Prostate gland (tissue), 2 donors: ENCODE measurements at regions not wholly inside any gene's neighbourhood (a gene's known extent, or its start where the extent isn't known, plus 50 kb on each side); places are given as distances from the start of the nearest gene placed in this dataset.

Experiments used
- DNase-seq: peaks from one replicate; pipeline ENCODE4 v3.0.0-alpha.2; 2019; ENCODE audit warnings: low spot score
- H3K27ac ChIP-seq, 2 donors: fragments of 200-600 bp; sonication (generic); 2 replicates each; pipeline ENCODE4 v1.5.1; 2017 to 2019
- H3K27me3 ChIP-seq: fragments of 200-600 bp; sonication (generic); replicated peaks from 2 replicates; pipeline ENCODE4 v1.5.1; 2019; ENCODE audit not compliant: insufficient read depth
- H3K36me3 ChIP-seq, 2 donors: fragments of 200-600 bp; sonication (generic); 1 replicate in 1 of 2; 2 replicates in 1 of 2; pipeline versions ENCODE4 v1.5.1 to v1.8.1; 2017 to 2019
- H3K4me1 ChIP-seq: fragments of 200-600 bp; sonication (generic); replicated peaks from 2 replicates; pipeline ENCODE4 v1.5.1; 2019
- H3K4me3 ChIP-seq, 2 donors: fragments of 200-600 bp; sonication (generic); 2 replicates each; pipeline ENCODE4 v1.5.1; 2017 to 2019
- H3K9me3 ChIP-seq: fragments of 200-600 bp; sonication (generic); 2 replicates; pipeline ENCODE4 v1.5.1; 2017
- POLR2A ChIP-seq: fragments of 450-650 bp; IDR thresholded peaks from one replicate; pipeline ENCODE4 v1.6.1; 2016; ENCODE audit warnings: antibody characterized with exemption, mild to moderate bottlenecking
- POLR2AphosphoS5 ChIP-seq: sonication (generic); formaldehyde crosslinking; IDR thresholded peaks from one replicate; pipeline ENCODE4 v1.6.1; 2017; ENCODE audit warnings: antibody characterized with exemption
- WGBS: methylation state at CpG from one replicate; pipeline ENCODE4 v1.1.5; 2018; 5-methylcytosine and 5-hydroxymethylcytosine counted together
- intact Hi-C: fragments of 100-400 bp; cut with DNase I; formaldehyde crosslinking; loops from one replicate; pipeline ENCODE4 v1.14.2; 2022
- TF ChIP-seq, protein P1 (sequence below), 4 experiments: fragments of 200-600 bp in 2 of 4; fragments of 450-650 bp in 2 of 4; sonication (generic) in 2 of 4; IDR thresholded peaks; 1 replicate in 3 of 4; 2 replicates in 1 of 4; pipeline ENCODE4 v1.5.1; 2016 to 2019; ENCODE audit warnings: antibody characterized with exemption in 4 of 4, mild to moderate bottlenecking in 2 of 4, moderate library complexity in 2 of 4

DNA sequence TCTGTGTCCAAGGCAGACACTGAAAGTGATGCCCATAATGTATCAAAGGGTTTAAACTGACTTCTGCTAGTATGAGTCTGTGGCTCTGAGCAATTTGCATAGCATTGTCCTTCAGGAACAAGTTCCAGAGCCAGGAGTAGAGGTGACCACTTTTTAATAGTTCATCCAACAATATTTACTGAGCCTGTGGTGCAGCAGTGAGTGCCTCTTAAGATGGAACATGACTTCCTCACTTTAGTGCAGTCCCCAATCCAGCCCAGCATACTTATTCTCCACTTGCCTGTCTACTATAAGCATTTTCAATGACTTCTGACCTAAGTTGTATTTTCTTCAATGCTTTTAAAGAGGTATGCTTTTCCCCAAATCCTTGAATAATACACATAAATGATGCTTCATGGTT lies 611.3 kb downstream of the MED13L start:
- intact Hi-C loops, result no loop called here
- DNase-seq, result no peak
- Histone ChIP-seq H3K4me1 (no peaks in the 10 kb centered on the region), H3K9me3 (no peaks in the 10 kb centered on the region), H3K27ac (no peak overlapping the region), H3K4me3 (no peak overlapping the region), H3K27me3 (no peaks in the 10 kb centered on the region), H3K36me3 (no peaks in the 10 kb centered on the region)
- TF ChIP-seq POLR2A, result no peak
- TF ChIP-seq, protein P1, sequence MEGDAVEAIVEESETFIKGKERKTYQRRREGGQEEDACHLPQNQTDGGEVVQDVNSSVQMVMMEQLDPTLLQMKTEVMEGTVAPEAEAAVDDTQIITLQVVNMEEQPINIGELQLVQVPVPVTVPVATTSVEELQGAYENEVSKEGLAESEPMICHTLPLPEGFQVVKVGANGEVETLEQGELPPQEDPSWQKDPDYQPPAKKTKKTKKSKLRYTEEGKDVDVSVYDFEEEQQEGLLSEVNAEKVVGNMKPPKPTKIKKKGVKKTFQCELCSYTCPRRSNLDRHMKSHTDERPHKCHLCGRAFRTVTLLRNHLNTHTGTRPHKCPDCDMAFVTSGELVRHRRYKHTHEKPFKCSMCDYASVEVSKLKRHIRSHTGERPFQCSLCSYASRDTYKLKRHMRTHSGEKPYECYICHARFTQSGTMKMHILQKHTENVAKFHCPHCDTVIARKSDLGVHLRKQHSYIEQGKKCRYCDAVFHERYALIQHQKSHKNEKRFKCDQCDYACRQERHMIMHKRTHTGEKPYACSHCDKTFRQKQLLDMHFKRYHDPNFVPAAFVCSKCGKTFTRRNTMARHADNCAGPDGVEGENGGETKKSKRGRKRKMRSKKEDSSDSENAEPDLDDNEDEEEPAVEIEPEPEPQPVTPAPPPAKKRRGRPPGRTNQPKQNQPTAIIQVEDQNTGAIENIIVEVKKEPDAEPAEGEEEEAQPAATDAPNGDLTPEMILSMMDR (IDR thresholded peaks at IDR 0.05), result no peak
- TF ChIP-seq POLR2AphosphoS5, result no peak

DNA sequence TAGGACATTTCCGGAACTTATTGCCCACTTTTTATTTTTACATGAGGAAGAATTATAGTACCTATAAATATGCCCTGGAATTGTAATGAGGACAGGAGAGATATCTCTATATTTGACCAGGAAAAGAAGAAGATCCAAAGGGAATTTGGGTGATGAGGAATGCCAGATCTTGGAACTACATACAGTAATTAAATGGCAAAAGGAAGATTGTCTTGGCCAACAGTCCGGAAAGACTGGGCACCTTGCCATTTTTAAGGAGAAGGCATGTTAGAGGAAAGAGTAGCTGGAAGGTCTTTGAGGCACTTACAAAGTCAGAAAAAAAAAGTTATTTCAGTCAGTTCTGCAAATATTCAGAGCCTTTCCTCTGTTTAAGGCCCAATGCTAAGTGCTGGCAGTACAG lies 616.4 kb downstream of the MED13L start:
- peak; percentile 16 for DNase-seq
- H3K4me1 ChIP-seq, result no peaks in the 10 kb centered on the region
- intact Hi-C loops, result no loop called here
- H3K27ac ChIP-seq, result no peak overlapping the region
- no peaks in the 10 kb centered on the region for H3K27me3 ChIP-seq
- H3K4me3 ChIP-seq, result no peak overlapping the region
- 22% methylated on average over 2 of the region's 2 CpGs for WGBS
- H3K9me3 ChIP-seq, result no peaks in the 10 kb centered on the region
- TF ChIP-seq POLR2A (no peak), POLR2AphosphoS5 (no peak)
- TF ChIP-seq, protein P1 (IDR thresholded peaks at IDR 0.05), result no peak
- H3K36me3 ChIP-seq, result no peaks in the 10 kb centered on the region

DNA sequence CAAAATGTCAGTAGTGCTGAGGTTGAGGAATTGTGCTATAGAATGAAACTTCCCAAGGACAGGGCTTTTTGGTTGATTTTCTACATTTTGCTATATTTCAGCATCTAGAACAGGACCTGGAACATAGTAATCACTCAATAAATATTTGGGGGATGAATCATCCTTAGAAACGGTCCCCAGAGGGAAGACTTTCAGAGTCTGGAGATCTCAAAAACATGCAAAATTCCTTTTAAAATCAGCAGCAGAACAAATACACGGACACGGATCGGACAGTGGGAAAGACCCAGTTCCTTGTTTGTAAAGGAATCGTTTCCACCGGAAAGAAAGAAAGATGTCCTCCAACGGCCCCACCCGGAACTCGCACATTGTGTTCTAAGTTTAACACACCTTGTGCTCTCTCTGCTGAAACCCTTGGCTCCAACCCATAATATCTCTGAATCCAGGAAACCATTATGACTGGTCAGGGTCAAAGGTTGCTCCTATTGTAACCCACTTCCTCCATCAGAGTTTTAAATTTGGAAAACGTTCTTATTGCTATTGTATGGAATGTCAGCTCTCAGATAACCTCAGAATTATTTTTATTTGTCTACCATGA lies 617.2 kb downstream of the MED13L start:
- Histone ChIP-seq H3K27me3 (no peaks in the 10 kb centered on the region), H3K9me3 (no peaks in the 10 kb centered on the region), H3K4me1 (no peaks in the 10 kb centered on the region), H3K4me3 (no peak overlapping the region), H3K27ac (no peak overlapping the region), H3K36me3 (no peaks in the 10 kb centered on the region)
- TF ChIP-seq, protein P1 (IDR thresholded peaks at IDR 0.05), result no peak
- no peak for TF ChIP-seq POLR2AphosphoS5
- intact Hi-C loops, result no loop called here
- DNase-seq, result no peak
- WGBS, result 60% methylated on average over 10 of the region's 10 CpGs

DNA sequence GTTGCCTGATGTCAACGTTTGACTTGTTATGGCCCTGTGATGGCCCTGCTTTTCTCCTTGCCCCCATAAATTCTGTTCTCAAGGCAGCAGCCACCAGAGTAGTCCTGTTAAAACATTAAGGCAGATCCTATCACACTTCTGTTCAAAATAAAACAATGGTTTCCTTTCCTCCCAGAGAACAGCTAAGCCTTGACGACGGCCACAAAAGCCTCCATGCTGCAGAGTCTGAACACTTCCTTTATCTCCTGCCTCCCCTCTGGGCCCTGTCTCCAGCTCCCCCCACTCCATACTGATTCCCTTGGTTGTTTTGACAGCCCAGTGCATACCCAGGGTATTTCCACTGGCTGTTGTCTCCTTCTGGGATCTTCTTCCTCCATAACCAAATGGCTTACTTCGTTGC lies 618.1 kb downstream of the MED13L start:
- WGBS, result 71% methylated on average over 4 of the region's 4 CpGs
- TF ChIP-seq POLR2A (no peak), POLR2AphosphoS5 (no peak)
- TF ChIP-seq, protein P1 (IDR thresholded peaks at IDR 0.05), result no peak
- DNase-seq, result no peak
- H3K9me3 ChIP-seq, result no peaks in the 10 kb centered on the region
- no peaks in the 10 kb centered on the region for H3K36me3 ChIP-seq
- intact Hi-C loops, result no loop called here
- no peak overlapping the region for H3K4me3 ChIP-seq
- no peaks in the 10 kb centered on the region for H3K4me1 ChIP-seq
- H3K27me3 ChIP-seq, result no peaks in the 10 kb centered on the region
- no peak overlapping the region for H3K27ac ChIP-seq

DNA sequence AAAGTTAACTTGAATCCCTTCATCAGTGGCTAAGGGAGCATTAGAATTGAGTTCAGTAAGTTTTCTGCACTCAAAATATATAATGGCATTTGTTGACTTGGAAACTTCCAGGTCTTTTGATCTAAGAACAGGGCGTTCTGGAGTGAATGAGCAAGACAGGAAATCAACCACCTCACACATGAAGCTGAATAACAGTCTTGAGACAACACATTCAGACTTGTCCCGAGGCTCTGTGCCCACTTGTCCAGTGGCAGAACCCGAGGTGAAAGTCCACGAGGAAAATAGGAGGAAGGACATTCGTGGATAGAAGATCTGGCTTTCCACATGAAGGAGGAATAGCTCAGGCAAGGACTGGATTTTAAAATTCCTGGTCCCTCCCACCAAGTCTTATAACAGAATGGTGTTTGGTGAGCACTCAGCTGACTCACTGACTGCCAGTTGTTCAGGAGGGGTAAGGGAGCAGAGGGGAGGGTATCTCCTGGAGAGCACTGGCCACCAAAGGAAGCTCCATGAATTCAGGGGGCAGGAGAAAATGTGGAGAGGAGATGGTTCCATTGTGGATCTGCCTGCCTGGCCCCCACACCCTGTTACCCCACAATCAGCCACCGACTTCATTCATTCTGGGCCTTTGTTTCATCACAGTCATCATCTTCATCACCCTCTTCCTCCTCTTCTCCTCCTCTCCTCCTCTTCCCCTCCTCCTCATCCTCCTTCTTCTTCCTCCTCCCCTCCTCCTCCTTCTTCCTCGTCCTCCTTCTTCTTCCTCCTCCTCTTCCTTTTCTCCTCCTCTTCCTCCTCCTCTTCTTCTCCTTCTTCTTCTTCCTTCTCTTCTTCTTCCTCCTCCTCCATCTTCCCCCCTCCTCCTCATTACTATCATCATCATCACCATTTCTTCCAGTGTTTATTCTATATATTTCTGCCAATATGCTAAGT lies 620.1 kb downstream of the MED13L start:
- Histone ChIP-seq H3K27ac (no peak overlapping the region), H3K27me3 (no peaks in the 10 kb centered on the region), H3K4me1 (no peaks in the 10 kb centered on the region), H3K4me3 (no peak overlapping the region), H3K9me3 (no peaks in the 10 kb centered on the region), H3K36me3 (no peaks in the 10 kb centered on the region)
- TF ChIP-seq, protein P1 (IDR thresholded peaks at IDR 0.05), result no peak
- TF ChIP-seq POLR2A (no peak), POLR2AphosphoS5 (peak; percentile 26)
- intact Hi-C loops, result no loop called here
- WGBS, result 42% methylated on average over 7 of the region's 7 CpGs
- peak; percentile 10 for DNase-seq
